DMS 273 (cell line): ENCODE measurements at regions not wholly inside any gene's neighbourhood (a gene's known extent, or its start where the extent isn't known, plus 50 kb on each side); places are given as distances from the start of the nearest gene placed in this dataset.
"Not testable (repeated sequence)": the region's sequence is repeated elsewhere in the genome, so short reads cannot be mapped to it uniquely, and the experiment has no call there.

Experiments
- DNase-seq: peaks from one replicate; lab custom pipeline; 2025; ENCODE audit not compliant: unreplicated experiment; lab: John Stamatoyannopoulos, UW

- DNase-seq: peak; percentile 57
Measured at GRCh38 chr5:176134529-176135223, 103.5 kb upstream of the SIMC1 start.

GRCh38 chr5:176140138-176140537 is 98.1 kb upstream of the SIMC1 start:
- not testable (repeated sequence) for DNase-seq

GRCh38 chr5:176144508-176144907 is 93.7 kb upstream of the SIMC1 start:
- peak; percentile 55 for DNase-seq

GRCh38 chr5:176149948-176150347 is 88.3 kb upstream of the SIMC1 start:
- not testable (repeated sequence) for DNase-seq

- no peak for DNase-seq
Measured at GRCh38 chr5:176151281-176151680, 86.9 kb upstream of the SIMC1 start.

GRCh38 chr5:176152191-176152929 is 85.9 kb upstream of the SIMC1 start:
- DNase-seq: peak; percentile 52

- DNase-seq: no peak
Measured at GRCh38 chr5:176152930-176153311, 85.3 kb upstream of the SIMC1 start.

- no peak for DNase-seq
Measured at GRCh38 chr5:176153741-176154140, 84.5 kb upstream of the SIMC1 start.

- DNase-seq: no peak
Measured at GRCh38 chr5:176154821-176155220, 83.4 kb upstream of the SIMC1 start.

- no peak for DNase-seq
Measured at GRCh38 chr5:176155922-176156359, 82.3 kb upstream of the SIMC1 start.

- DNase-seq: no peak
Measured at GRCh38 chr5:176157656-176158055, 80.6 kb upstream of the SIMC1 start.

- no peak for DNase-seq
Measured at GRCh38 chr5:176161431-176161830, 76.8 kb upstream of the SIMC1 start.

GRCh38 chr5:176162198-176162597 is 76.0 kb upstream of the SIMC1 start:
- DNase-seq: peak; percentile 92

- no peak for DNase-seq
Measured at GRCh38 chr5:176162888-176163287, 75.3 kb upstream of the SIMC1 start.

- DNase-seq: no peak
Measured at GRCh38 chr5:176166427-176166826, 71.8 kb upstream of the SIMC1 start.

- no peak for DNase-seq
Measured at GRCh38 chr5:176167800-176168199, 70.4 kb upstream of the SIMC1 start.

- no peak for DNase-seq
Measured at GRCh38 chr5:176169393-176170063, 68.7 kb upstream of the SIMC1 start.

GRCh38 chr5:176170084-176170483 is 68.1 kb upstream of the SIMC1 start:
- DNase-seq: no peak

GRCh38 chr5:176171171-176171760 is 67.0 kb upstream of the SIMC1 start:
- no peak for DNase-seq

- DNase-seq: no peak
Measured at GRCh38 chr5:176172246-176172645, 66.0 kb upstream of the SIMC1 start.

- DNase-seq: no peak
Measured at GRCh38 chr5:176173647-176174046, 64.6 kb upstream of the SIMC1 start.
